DMS 273 (cell line): ENCODE measurements at regions not wholly inside any gene's neighbourhood (a gene's known extent, or its start where the extent isn't known, plus 50 kb on each side); places are given as distances from the start of the nearest gene placed in this dataset.

Source experiments
- DNase-seq: peaks from one replicate; lab custom pipeline; 2025; ENCODE audit not compliant: unreplicated experiment; lab: John Stamatoyannopoulos, UW

- no peak for DNase-seq
Observed at GRCh38 chr4:114173968-114174367, 194.5 kb upstream of the ARSJ start.

GRCh38 chr4:114177628-114178027 is 198.2 kb upstream of the ARSJ start:
- no peak for DNase-seq

- no peak for DNase-seq
Observed at GRCh38 chr4:114178392-114178791, 198.9 kb upstream of the ARSJ start.

- DNase-seq: peak; percentile 73
Observed at GRCh38 chr4:114180481-114180880, 201.0 kb upstream of the ARSJ start.

GRCh38 chr4:114184901-114185300 is 205.5 kb upstream of the ARSJ start:
- no peak for DNase-seq

- no peak for DNase-seq
Observed at GRCh38 chr4:114187592-114187991, 208.1 kb upstream of the ARSJ start.

GRCh38 chr4:114191496-114191895 is 212.0 kb upstream of the ARSJ start:
- DNase-seq: no peak

GRCh38 chr4:114192854-114193253 is 213.4 kb upstream of the ARSJ start:
- no peak for DNase-seq

- no peak for DNase-seq
Observed at GRCh38 chr4:114193624-114194399, 214.4 kb upstream of the ARSJ start.

GRCh38 chr4:114196606-114197005 is 217.2 kb upstream of the ARSJ start:
- DNase-seq: no peak

GRCh38 chr4:114200026-114200425 is 220.6 kb upstream of the ARSJ start:
- no peak for DNase-seq

- DNase-seq: no peak
Observed at GRCh38 chr4:114205261-114205660, 225.8 kb upstream of the ARSJ start.

- no peak for DNase-seq
Observed at GRCh38 chr4:114208574-114209151, 229.2 kb upstream of the ARSJ start.

GRCh38 chr4:114209584-114209983 is 230.1 kb upstream of the ARSJ start:
- no peak for DNase-seq

- no peak for DNase-seq
Observed at GRCh38 chr4:114211556-114211955, 232.1 kb upstream of the ARSJ start.

GRCh38 chr4:114217150-114217817 is 237.8 kb upstream of the ARSJ start:
- no peak for DNase-seq

- DNase-seq: no peak
Observed at GRCh38 chr4:114223580-114223979, 244.1 kb upstream of the ARSJ start.

GRCh38 chr4:114225436-114225835 is 246.0 kb upstream of the ARSJ start:
- DNase-seq: no peak

- no peak for DNase-seq
Observed at GRCh38 chr4:114226179-114226578, 246.7 kb upstream of the ARSJ start.

- DNase-seq: no peak
Observed at GRCh38 chr4:114226968-114227760, 247.7 kb upstream of the ARSJ start.

- peak; percentile 76 for DNase-seq
Observed at GRCh38 chr4:114229706-114230105, 250.3 kb upstream of the ARSJ start.
